HG02759 (cell line): ENCODE measurements at regions not wholly inside any gene's neighbourhood (a gene's known extent, or its start where the extent isn't known, plus 50 kb on each side); places are given as distances from the start of the nearest gene placed in this dataset.

Experiments used
- ATAC-seq: cut with Tn5 transposase; IDR thresholded peaks from one replicate; pipeline ENCODE4 v1.9.1; 2021; ENCODE audit warnings: mild to moderate bottlenecking, moderate library complexity; ENCODE audit not compliant: unreplicated experiment

DNA sequence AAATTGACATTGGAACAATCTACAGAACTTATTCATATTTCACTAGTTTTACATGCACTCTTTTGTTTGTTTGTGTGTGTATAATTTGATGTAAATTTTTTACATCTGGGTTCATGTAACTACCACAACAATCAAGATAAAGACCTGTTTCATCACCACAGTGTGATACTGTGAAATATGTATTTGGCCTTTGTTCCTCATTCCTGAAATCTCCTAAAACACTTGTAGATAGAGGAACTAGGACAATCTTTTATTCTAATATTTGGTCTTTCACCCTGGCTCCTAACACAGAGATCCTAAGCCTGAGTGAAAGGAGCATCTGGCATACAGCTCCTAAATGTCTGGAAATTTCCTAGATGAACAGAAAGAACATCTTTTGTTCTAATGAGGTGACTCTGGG, 155.0 kb upstream of the GPR149 start:
- no peak for ATAC-seq

DNA sequence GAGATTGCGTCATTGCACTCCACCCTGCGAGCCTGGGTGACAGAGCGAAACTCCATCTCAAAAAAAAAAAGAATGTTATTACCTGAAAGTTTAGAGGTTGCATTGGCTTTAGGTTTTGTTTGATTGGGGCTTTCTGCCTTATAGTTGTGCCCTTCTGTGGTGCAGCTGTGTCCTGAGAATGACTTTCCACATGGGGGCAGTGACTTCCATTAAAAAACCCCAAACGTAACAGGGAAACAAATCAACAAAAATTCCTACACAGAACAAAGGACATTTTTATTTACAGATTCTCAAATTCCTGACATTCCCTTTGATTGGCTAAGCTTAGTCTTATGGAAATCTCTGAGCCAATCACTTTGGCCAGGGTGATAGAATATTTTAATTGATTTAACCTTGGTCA, 154.1 kb upstream of the GPR149 start:
- ATAC-seq: no peak

DNA sequence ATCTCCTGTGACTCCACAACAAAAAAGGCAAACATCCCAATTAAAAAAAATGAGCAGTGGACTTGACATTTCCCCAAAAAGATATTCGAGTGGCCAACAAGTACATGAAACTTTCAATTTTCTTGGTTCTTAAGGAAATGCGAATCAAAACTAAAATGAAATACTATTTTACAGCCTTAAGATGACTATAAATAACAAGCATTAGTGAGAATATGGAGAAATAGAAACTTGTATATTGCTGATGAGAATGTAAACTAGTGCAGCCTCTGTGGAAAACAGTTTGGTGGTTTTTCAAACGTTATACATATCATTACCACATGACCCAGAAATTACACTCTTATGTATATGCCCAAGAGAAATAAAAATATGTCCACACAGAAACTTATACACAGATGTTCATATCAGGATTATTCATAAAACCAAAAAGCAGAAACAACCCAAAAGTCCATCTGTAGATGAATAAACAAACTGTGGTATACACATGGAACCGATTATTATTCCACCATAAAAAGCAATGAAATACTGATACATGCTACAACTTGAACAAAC, 153.2 kb upstream of the GPR149 start:
- ATAC-seq: no peak

DNA sequence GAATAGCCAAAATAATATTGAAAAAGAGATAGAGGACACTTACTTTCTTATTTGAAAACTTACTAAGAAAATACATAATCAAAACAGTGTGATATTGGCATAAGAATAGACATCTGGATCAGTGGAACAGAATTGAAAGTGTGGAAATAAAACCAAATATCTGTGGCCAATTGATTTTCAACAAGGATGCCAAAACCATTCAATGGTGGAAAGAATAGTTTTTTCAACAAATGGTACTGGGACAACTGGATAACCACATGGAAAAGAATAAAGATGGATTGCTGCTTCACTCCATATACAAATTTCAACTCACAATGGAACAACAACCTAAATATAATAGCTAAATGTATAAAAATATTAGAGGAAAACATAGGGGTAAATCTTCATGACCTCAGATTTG, 152.5 kb upstream of the GPR149 start:
- ATAC-seq: no peak

DNA sequence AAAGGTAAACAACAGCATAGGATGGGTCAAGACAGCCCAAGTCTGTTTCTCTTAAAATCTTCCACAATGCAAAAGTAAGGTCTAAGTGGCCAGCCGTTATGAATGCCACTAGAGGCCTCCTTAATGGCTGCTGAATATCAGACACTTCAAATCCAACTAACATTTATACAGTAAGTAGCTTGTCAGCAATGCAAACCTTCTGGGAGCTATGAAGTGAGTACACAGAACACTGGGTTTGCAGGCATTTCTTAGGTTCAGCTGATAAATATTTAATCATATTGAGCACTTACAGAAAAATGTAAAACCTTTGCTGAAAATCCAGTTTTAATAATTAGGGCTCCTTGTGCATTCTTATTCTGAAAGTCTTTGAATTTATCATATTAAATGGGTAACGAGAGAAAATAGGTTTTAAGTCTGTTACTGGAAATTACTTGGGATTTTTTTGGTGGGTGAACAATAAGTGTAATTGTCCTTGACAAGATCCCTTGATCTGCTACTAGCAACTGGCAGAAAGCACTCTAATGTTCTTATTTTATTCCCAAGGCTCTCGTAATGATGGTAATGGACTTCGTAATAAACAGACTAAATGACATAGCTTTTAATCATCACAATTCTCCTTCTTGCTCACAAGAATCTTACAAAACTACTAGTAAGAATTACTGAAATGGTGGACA, 141.7 kb upstream of the GPR149 start:
- no peak for ATAC-seq

DNA sequence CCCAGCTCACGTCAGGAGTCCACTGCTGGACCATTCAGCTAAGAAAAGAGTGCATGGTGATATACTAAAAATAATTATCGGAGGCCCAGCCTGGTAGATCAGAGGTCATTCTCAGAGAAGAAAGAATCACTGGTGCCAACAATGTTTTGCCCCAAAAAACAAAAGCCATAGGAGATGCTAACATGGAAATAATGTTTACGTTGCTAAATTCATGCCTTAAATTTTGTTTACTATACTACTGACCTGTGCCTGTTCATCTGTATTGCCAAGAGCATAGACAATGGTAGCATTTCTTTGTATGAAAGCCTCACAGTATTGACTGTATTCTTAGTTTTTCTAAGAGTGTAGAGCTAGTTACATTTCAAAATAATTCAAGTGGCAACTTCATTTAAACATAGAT, 138.1 kb upstream of the GPR149 start:
- no peak for ATAC-seq

DNA sequence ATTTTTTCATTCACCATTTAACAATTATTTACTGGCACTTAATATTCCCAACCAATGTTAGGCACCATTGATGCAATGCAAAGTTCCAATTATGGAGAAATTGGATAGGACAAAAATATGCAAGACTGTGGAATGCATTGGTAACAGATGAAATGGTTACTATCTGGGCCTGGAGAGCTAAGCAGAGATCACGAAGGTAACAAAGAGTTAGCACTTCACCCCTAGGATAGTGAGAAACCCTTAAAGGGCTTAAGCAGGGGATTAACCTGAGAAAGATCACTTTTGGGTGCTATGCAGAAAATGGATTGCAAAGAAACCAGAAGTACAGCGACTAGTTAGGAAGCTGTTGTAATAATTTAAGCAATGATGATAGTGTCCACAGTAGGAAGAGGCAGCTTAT, 129.6 kb upstream of the GPR149 start:
- ATAC-seq: no peak

DNA sequence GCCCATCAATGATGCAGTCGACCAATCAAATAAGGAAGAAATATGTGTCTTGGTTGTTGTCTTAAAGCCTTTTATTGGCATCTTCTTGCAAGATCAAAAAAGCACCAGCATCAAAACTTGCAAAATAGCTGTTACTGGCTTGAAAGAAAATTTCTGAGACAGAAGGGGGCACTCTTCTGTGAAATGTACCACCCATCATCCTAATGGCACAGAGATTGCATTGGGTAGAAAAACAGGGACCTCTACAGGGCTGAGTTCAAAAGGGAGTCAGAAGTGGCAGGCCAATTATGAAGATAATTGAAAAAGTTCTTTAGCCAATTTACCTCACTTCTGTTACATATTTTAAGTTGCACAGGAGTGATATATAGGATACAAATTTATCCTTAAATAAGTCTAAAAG, 122.3 kb upstream of the GPR149 start:
- no peak for ATAC-seq

DNA sequence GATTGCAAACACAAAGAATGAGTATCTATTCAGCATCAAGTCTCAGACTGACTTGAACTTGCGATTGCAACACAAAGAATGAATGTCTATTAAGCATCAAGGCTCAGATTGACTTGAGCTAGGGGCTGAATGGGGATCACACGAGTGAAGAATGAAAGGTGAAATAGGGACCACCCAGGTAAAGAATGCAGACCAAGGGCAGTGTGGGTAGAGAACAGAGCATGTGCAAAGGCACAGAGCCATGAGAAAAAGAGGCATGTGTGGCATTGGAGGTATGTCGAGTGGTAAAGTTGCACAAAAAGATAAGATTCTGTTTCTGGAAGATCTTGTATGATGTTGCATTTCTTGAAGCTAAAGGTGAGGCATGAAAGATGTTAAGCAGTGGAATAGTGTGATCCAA, 119.4 kb upstream of the GPR149 start:
- no peak for ATAC-seq

DNA sequence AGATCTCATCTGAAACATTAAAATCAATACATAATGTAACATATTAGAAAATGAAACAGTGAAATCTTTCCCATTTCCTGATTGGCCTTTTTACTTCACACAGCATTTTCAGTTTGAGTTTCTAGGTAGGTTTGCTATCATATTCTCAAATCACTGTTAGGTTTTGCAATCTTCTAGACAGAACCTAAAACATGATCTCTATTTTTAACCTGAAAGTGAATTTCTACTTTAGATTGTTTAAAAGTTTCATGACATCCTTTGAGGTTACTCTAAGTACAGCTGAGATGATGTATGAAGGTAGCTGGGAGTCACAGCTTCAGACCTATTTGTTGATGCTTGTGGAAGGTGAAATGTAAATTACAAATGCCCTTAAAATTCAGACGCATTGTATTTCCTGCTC, 118.4 kb upstream of the GPR149 start:
- no peak for ATAC-seq

DNA sequence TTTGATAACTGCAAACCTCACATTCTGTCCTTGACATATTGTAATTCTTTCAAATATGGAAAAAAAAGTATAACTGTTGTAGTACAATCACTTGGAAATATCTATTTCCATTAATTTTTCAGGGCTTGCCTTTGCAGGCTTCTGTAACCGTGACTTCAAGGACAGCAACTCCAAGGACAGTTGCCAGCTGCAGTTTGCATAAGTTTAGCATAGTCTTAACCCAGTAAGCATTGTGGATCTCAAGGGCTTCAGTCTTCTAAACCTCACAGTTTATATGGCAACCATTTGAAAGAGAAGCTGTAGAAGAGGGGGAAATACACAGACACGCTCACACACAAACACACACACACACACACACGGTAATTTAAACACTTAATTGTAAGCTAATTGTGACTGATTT, 112.8 kb upstream of the GPR149 start:
- ATAC-seq: no peak

DNA sequence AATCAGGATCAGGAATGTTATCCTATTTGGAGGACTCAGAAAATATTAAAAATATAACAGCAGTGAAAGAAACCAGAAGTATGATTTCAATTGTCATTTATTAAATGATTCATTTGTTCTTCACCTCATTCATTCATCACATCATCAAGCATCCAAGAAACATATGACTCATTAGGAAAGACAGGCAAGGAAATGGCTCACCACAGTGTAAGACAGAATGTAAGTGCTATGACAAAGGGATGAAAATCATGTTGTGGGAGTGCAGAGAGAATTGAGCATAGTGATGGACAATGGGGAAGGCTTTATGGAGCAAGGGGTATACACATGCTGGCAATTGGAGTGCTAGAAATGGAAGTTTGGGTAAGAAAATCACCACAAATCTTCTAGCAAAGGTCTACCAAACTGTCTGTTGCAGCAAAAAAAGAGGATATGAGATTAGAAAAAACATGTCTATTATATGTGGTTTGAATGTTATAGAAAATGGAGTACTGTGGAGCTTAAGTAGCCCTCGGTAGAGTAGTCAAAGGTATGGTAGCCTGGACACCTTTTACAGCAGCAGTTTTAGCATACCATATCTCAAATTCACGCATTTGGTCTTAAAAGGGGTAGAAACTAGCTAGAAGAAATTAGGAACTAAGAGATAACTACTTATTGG, 111.1 kb upstream of the GPR149 start:
- ATAC-seq: no peak

DNA sequence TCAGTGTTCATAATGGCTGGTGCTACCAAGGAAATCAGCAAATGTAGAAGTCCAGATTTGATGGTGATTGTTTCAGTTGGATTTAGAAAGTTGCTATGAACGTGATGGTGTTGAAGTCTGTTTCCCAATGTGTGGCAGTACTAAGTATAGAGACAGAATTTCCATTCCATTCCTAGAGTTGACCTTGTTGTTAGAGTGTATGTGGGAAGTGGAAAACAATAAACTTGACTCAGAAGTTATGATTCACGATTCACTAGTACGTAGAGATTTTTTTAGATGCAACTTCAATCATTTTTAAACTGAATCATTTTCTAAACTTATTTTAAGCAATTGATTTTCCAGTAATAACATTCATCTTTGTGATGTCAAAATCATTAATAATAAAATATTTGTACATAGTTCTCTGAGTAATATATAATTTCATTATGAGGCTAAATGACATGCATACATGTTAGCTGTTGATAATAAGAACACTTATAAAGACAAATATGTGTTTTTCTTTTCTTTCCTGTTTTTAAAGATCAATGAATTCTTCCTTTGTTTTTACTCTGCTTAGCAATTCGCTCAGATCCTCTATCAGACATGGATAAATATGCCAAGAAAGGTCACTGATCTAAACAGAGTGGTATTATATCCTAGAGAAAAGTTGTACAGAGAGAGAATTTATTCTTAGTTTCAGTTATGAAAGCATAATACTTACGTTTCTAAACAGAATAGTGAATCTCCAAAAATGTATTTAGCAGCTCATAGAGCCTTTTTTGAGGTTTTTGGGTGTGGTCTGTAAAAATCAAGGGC, 108.8 kb upstream of the GPR149 start:
- no peak for ATAC-seq

DNA sequence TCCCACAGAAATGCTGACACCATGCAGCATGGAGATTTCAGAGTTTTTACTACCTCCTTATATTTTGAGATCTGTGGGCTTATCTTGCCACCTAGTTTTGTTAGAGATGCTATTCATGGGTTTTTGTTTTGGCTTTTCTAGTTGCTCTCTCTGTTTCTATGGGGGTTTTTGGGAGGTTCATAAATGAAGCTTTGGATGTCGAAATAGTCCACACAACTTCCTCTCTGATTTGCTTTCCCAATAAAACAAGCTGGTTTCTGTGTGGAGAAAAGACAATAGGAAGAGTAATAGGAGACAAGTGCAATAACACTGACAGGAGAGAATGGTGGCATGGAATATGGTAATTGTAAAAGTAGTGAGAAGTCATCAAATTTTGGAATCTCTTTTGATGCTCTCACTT, 106.8 kb upstream of the GPR149 start:
- no peak for ATAC-seq

DNA sequence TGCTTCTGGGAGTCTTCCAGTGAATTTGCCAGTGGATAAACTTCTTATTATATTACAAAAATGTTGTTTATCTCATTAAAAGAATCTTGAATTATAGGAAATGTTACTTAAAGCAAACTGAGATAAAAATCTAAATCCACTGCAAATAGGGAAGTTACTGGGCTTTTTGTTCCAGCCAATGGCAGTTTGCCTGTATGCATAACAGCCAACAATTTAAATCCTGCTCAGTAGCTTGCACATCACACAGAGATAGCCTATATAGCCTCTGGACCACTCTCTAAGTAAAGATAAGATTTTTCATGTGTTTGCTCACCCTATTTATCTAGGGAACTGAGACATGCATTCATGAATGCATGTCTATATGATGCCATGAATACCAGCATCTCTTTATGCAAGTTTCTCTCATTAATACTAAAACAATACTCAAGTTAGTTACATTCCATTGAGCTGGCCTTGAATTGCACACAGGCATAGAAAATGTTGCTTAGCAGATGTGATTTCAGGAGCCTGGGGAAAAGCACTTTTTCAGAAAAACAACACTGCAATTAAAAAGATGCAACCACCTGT, 92.1 kb upstream of the GPR149 start:
- ATAC-seq: no peak

DNA sequence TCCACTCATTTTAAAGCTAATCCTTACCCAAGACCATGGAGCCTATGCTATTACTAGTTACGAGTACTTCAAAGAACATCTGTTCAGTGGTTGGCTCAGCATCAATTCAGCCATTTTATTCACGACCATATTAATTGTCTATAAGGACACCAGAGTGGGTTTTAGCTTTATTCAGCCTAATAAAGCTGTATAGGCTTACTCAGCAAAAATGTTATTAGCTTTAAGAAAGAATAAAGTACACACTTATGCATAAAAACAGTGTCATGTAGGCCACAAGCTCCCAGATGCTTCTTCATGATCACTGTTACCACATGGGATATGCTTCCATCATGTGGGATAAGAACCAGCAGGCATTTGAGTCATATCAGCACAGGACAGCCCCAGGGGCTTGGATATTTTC, 87.4 kb upstream of the GPR149 start:
- no peak for ATAC-seq

DNA sequence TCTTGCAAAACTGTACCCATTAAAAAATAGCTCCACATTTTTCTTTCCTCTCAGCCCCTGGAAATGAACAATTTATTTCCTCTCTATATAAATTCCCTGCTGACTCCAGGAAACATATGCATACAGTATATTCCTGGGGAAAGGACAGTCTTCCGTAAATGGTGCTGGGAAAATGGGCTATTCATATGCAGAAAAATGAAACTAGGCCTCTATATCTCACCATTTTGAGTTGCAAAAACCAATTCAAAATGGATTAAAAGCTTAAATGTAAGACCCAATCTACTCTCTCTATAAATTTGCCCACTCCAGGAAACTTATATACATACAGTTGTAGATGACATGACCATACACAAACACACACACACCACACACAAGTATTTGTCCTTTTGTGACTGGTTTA, 85.9 kb upstream of the GPR149 start:
- ATAC-seq: no peak

DNA sequence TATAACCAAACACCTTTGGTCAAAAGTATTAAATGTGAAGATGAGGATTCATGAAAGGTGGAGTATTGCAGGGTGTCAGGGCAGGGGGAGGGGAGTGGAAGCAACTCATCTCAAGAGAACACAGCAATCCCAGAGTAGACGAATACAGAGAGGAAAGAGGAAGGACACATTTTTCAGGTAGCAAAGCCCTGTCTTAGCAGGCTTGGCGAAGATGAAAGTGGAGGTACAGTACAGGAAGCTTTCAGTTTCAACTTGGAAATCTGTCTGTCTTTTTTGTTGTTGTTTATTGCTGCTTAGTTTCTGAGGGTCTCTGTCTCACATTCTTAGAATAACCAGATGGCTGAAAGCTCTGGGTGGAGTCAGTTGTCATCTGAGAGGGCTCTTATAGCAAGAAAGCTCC, 80.8 kb upstream of the GPR149 start:
- ATAC-seq: no peak

DNA sequence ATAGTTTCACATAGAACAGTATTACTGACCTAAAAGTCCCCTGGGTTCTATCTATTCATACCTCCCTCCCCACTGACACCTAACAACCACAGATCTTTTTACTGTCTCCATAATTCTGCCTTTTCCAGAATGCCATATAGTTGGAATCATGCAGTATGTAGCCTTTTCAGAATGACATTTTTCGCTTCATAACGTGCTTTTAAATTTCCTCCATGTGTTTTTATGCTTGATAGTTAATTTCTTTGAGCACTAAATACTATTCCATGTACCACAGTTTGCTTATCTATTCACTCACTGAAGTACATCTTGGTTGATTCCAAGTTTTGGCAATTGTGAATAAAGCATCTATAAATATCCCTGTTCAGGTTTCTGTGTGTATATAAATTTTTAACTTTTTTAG, 77.7 kb upstream of the GPR149 start:
- ATAC-seq: no peak

DNA sequence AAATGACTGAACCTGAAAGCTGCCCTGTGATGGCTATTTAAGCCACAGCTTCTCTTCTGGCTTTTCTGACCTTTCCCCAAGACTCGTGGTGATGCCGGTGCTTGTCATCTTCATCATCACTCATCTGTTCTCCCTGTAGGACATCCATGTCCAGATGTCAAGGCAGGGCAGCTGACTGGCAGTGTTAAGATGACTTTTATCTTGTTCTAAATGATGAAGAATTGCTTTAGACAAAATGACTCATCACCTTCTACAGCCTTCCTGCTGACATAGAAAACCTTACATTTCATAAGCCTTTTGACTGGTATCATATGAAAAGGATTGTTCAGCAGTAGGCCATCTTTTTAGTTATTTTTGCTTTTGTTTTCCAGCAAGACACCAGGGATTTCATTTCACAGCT, 67.0 kb upstream of the GPR149 start:
- ATAC-seq: no peak

DNA sequence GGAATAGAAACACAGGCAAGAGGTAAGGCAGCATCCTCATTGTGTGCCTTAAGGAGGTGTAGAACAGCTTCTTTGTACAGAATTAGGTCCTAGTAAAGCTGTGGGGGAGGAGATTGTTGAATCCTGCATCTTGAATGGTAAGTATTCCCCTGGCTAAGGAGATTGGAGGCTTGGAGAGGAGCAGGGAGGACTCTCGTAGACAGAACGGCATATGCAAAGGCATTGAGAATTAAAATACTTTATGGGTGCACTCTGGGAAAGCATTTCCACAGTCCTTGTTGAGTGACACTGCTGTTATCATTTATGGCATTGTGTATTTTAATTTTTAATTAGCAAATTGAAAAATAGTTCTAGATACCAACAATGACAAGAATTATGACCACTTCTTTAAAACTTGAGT, 66.5 kb upstream of the GPR149 start:
- ATAC-seq: no peak

DNA sequence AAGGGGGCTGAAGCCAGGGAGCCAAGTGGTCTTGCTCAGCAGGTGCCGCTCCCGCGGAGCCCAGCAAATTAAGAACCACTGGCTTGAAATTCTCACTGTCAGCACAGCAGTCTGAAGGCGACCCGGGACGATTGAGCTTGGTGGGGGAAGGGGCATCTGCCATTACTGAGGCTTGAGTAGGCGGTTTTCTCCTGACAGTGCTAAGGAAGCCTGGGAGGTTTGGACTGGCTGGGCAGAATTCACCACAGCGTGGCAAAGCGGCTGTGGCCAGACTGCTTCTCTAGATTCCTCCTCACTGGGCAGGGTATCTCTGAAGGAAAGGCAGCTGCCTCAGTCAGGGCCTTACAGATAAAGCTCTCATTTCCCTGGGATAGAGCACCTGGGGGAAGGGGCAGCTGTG, 57.0 kb upstream of the GPR149 start:
- no peak for ATAC-seq
